GM13977 (cell line): ENCODE measurements at regions not wholly inside any gene's neighbourhood (a gene's known extent, or its start where the extent isn't known, plus 50 kb on each side); places are given as distances from the start of the nearest gene placed in this dataset.

Experiments used
- DNase-seq: peaks from one replicate; pipeline ENCODE4 v3.0.0; 2012; ENCODE audit warnings: low spot score
- in situ Hi-C: fragments of 300-500 bp; cut with MboI; formaldehyde crosslinking; loops from one replicate; pipeline ENCODE4 v1.12.0; 2022; ENCODE audit warnings: low sequenced_read_pairs, low pct_unique_long_range_greater_than_20kb, mixed read lengths, inconsistent platforms; ENCODE audit not compliant: unreplicated experiment
- TF ChIP-seq, protein P1 (sequence below): IDR thresholded peaks from 2 replicates; pipeline ENCODE4 v1.5.1; 2012; ENCODE audit warnings: mild to moderate bottlenecking, control low read depth; ENCODE audit not compliant: insufficient read depth; ENCODE audit errors: extremely low read depth, missing control alignments

DNA sequence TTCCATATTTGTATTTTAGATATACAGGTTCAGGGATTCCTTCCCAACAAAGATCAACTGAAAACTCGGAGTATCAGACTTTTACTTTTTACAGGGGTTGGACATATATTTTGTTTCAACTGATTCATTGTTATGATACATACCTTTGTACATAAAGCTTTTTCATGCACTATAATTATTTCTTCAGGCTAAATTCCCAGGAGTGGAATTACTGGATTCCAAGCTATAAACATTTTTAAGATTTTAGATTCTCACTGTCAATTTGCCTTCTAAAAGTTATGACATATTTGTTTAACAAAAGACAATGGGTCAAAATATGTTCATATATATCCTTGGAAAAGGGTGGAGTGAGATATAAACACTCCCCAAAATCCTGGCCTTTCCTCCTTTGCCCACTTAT lies 449.0 kb downstream of the PDCD6IP start:
- TF ChIP-seq, protein P1, sequence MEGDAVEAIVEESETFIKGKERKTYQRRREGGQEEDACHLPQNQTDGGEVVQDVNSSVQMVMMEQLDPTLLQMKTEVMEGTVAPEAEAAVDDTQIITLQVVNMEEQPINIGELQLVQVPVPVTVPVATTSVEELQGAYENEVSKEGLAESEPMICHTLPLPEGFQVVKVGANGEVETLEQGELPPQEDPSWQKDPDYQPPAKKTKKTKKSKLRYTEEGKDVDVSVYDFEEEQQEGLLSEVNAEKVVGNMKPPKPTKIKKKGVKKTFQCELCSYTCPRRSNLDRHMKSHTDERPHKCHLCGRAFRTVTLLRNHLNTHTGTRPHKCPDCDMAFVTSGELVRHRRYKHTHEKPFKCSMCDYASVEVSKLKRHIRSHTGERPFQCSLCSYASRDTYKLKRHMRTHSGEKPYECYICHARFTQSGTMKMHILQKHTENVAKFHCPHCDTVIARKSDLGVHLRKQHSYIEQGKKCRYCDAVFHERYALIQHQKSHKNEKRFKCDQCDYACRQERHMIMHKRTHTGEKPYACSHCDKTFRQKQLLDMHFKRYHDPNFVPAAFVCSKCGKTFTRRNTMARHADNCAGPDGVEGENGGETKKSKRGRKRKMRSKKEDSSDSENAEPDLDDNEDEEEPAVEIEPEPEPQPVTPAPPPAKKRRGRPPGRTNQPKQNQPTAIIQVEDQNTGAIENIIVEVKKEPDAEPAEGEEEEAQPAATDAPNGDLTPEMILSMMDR, result no peak
- in situ Hi-C loops, result no loop called here
- no peak for DNase-seq

GRCh38 chr3:34248352-34248751 lies 449.9 kb downstream of the PDCD6IP start:
- in situ Hi-C loops, result no loop called here
- TF ChIP-seq, protein P1, result no peak
- no peak for DNase-seq

DNA sequence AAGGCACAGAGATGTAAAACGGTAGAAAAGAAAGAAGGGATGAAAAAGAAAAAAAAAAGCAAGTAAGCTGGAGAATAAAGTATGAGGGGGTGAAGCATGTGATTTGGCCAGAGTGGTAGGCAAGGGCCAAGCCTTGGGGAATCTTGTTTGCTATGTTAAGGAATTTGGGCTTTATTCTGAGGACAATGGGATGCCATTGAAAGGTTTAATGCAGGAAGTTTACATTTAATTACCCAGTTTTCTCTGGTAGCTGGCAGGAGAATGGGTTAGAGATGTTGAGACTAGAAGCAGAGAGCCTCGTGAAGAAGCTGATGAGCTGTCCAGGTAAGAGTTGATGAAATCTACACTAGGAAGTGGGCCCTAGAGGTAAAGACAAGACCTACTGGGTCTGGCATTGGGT lies 455.9 kb downstream of the PDCD6IP start:
- in situ Hi-C loops, result no loop called here
- no peak for DNase-seq
- TF ChIP-seq, protein P1, result no peak

DNA sequence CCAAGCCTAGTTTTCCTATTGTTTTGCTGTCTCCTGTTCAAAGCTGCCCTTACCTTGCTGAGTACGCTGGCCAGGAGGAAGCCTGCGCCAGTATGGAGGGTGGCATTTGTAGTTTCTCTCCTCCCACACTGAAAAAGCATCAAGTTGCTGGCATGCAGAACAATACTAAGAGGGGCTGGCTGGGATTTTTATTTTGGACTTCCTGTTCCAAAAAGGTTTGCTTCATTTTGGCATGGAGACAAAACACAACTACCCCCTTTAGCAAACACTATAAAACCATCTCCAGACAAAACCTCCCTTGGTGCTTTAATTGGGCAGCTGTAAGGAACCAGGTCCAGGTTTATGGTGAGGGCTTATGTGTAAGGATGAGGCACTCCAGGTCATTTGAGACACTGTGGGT lies 457.6 kb downstream of the PDCD6IP start:
- TF ChIP-seq, protein P1, result no peak
- no peak for DNase-seq
- in situ Hi-C loops, result no loop called here

- no peak for DNase-seq
- TF ChIP-seq, protein P1, result no peak
- in situ Hi-C loops, result no loop called here
Observed at GRCh38 chr3:34256791-34257190, 458.4 kb downstream of the PDCD6IP start.

GRCh38 chr3:34258271-34258998 lies 460.0 kb downstream of the PDCD6IP start:
- DNase-seq, result no peak
- TF ChIP-seq, protein P1, result no peak
- in situ Hi-C loops, result no loop called here
